HCT116 (cell line): ENCODE measurements at regions not wholly inside any gene's neighbourhood (a gene's known extent, or its start where the extent isn't known, plus 50 kb on each side); places are given as distances from the start of the nearest gene placed in this dataset.

Experiments used
- ATAC-seq: fragments of 200-7000 bp; cut with Tn5 transposase; 2 replicates; pipeline ENCODE4 v1.9.1; 2020; ENCODE audit warnings: mild to moderate bottlenecking, moderate library complexity
- BruUV-seq: library from RNA; stranded (reverse); fragments of 400-500 nt; replicated peaks from 2 replicates; lab custom pipeline; 2021; lab: Mats Ljungman, UMichigan
- CTCF ChIA-PET: fragments of 300-600 bp; sonication (Branson Sonifier 250); formaldehyde crosslinking; loops from one replicate; lab custom pipeline; 2021; ENCODE audit warnings: antibody characterized with exemption; lab: Charles Lee
- POLR2A ChIA-PET: fragments of 300-600, 350-600 bp; sonication (Branson Sonifier 250); formaldehyde crosslinking; loops from one replicate; lab custom pipeline; 2021; ENCODE audit warnings: antibody characterized with exemption; lab: Charles Lee
- RAD21 ChIA-PET, 2 experiments: fragments of 300-600 bp; sonication (Branson Sonifier 250); formaldehyde crosslinking; loops; one replicate each; lab custom pipeline; 2023; ENCODE audit warnings: low total read pairs in 2 of 2; ENCODE audit not compliant: uncharacterized antibody in 2 of 2, unreplicated experiment in 2 of 2, low non-redundant PET in 1 of 2; lab: Charles Lee
- DNase-seq: peaks from one replicate; pipeline ENCODE4 v3.0.0-alpha.2; 2010; ENCODE audit warnings: low read depth, low spot score
- H2AFZ ChIP-seq: fragments of 200-600 bp; shearing (Covaris generic), sonication (generic); 2 replicates; pipeline ENCODE4 v1.6.1; 2017; ENCODE audit warnings: low read depth, mixed run types, mixed read lengths, antibody characterized with exemption, low read length; ENCODE audit not compliant: poor library complexity, severe bottlenecking
- H3K27ac ChIP-seq: 2 replicates; pipeline ENCODE4 v1.5.1; 2012; ENCODE audit warnings: low read depth, low read length
- H3K27me3 ChIP-seq: fragments of 200-600 bp; sonication (generic); 2 replicates; pipeline ENCODE4 v1.6.1; 2016; ENCODE audit warnings: mixed run types, low read length, mixed read lengths; ENCODE audit not compliant: insufficient read depth
- H3K36me3 ChIP-seq, 2 experiments: fragments of 200-500 bp in 1 of 2; fragments of 200-600 bp in 1 of 2; sonication (Bioruptor generic) in 1 of 2; sonication (generic) in 1 of 2; 2 replicates each; pipeline versions ENCODE4 v1.5.1 to v1.6.1; 2014 to 2016; ENCODE audit warnings: low read length in 2 of 2, inconsistent platforms in 1 of 2, mixed read lengths in 1 of 2, mixed run types in 1 of 2; ENCODE audit not compliant: insufficient read depth in 2 of 2, control insufficient read depth in 1 of 2
- H3K4me1 ChIP-seq, 2 experiments: fragments of 200-600 bp in 1 of 2; sonication (generic) in 1 of 2; 2 replicates each; pipeline versions ENCODE4 v1.5.1 to v1.6.1; 2012 to 2017; ENCODE audit warnings: low read length in 2 of 2, inconsistent platforms in 1 of 2, mild to moderate bottlenecking in 1 of 2, mixed read lengths in 1 of 2, mixed run types in 1 of 2, moderate library complexity in 1 of 2; ENCODE audit not compliant: insufficient read depth in 2 of 2, control insufficient read depth in 1 of 2
- H3K4me2 ChIP-seq: fragments of 200-600 bp; sonication (generic); 2 replicates; pipeline ENCODE4 v1.6.1; 2017; ENCODE audit warnings: mixed run types, low read length, mixed read lengths
- H3K4me3 ChIP-seq, 2 experiments: fragments of 200-600 bp in 1 of 2; sonication (generic) in 1 of 2; replicated peaks in 1 of 2; 2 replicates each; pipeline ENCODE4 v1.5.1; 2011 to 2016; ENCODE audit warnings: low read length in 2 of 2, control low read depth in 1 of 2, low read depth in 1 of 2, mild to moderate bottlenecking in 1 of 2, mixed read lengths in 1 of 2, mixed run types in 1 of 2
- H3K79me2 ChIP-seq: fragments of 200-600 bp; sonication (generic); 2 replicates; pipeline ENCODE4 v1.6.1; 2017; ENCODE audit warnings: mild to moderate bottlenecking, mixed run types, low read length, moderate library complexity, mixed read lengths; ENCODE audit not compliant: insufficient read depth
- H3K9ac ChIP-seq: fragments of 200-600 bp; sonication (generic); 2 replicates; pipeline ENCODE4 v1.6.1; 2016; ENCODE audit warnings: low read length, mixed read lengths
- H3K9me2 ChIP-seq: fragments of 200-600 bp; sonication (generic), shearing (Covaris generic); 2 replicates; pipeline ENCODE4 v1.6.1; 2017; ENCODE audit warnings: mixed run types, mild to moderate bottlenecking, moderate library complexity; ENCODE audit not compliant: insufficient read depth
- H3K9me3 ChIP-seq, 2 experiments: fragments of 200-500 bp in 1 of 2; fragments of 200-600 bp in 1 of 2; sonication (Bioruptor generic) in 1 of 2; sonication (generic) in 1 of 2; 2 replicates each; pipeline ENCODE4 v1.6.1; 2014 to 2017; ENCODE audit warnings: low read length in 2 of 2, mixed read lengths in 2 of 2, inconsistent platforms in 1 of 2, low read depth in 1 of 2, mild to moderate bottlenecking in 1 of 2, mixed run types in 1 of 2, moderate library complexity in 1 of 2; ENCODE audit not compliant: control insufficient read depth in 1 of 2, insufficient read depth in 1 of 2
- H4K20me1 ChIP-seq: fragments of 200-600 bp; sonication (generic), shearing (Covaris generic); 2 replicates; pipeline ENCODE4 v1.6.1; 2017; ENCODE audit warnings: mixed run types, mild to moderate bottlenecking, moderate library complexity; ENCODE audit not compliant: insufficient read depth
- CBX3 ChIP-seq: IDR thresholded peaks from 2 replicates; pipeline ENCODE4 v1.6.1; 2012; ENCODE audit warnings: low read depth
- EGR1 ChIP-seq: IDR thresholded peaks from 2 replicates; pipeline ENCODE4 v1.6.1; 2012; ENCODE audit warnings: low read depth
- ELF1 ChIP-seq: IDR thresholded peaks from 2 replicates; pipeline ENCODE4 v1.6.1; 2012; ENCODE audit warnings: low read depth, borderline replicate concordance
- FOSL1 ChIP-seq: IDR thresholded peaks from 2 replicates; pipeline ENCODE4 v1.6.1; 2012; ENCODE audit warnings: low read depth
- JUND ChIP-seq: IDR thresholded peaks from 2 replicates; pipeline ENCODE4 v1.6.1; 2012
- MAX ChIP-seq: IDR thresholded peaks from 2 replicates; pipeline ENCODE4 v1.6.1; 2012
- POLR2A ChIP-seq: IDR thresholded peaks from 2 replicates; pipeline ENCODE4 v1.7.0; 2011; ENCODE audit warnings: borderline replicate concordance; ENCODE audit not compliant: insufficient read depth, insufficient read length; ENCODE audit errors: extremely low read depth
- POLR2AphosphoS5 ChIP-seq: IDR thresholded peaks from 2 replicates; pipeline ENCODE4 v1.6.1; 2011; ENCODE audit warnings: mild to moderate bottlenecking, low read depth, low read length, moderate library complexity
- SIN3A ChIP-seq: IDR thresholded peaks from 2 replicates; pipeline ENCODE4 v1.6.1; 2012; ENCODE audit warnings: low read depth
- SP1 ChIP-seq: IDR thresholded peaks from 2 replicates; pipeline ENCODE4 v1.6.1; 2012; ENCODE audit warnings: low read depth
- SRF ChIP-seq: IDR thresholded peaks from 2 replicates; pipeline ENCODE4 v1.6.1; 2012; ENCODE audit warnings: low read depth
- YY1 ChIP-seq: IDR thresholded peaks from 2 replicates; pipeline ENCODE4 v1.6.1; 2011; ENCODE audit warnings: low read length, low read depth, moderate library complexity, mild to moderate bottlenecking; ENCODE audit not compliant: insufficient replicate concordance; ENCODE audit errors: extremely low read depth
- ZBTB33 ChIP-seq: IDR thresholded peaks from 2 replicates; pipeline ENCODE4 v1.6.1; 2011; ENCODE audit warnings: mild to moderate bottlenecking, low read length, moderate library complexity; ENCODE audit not compliant: insufficient replicate concordance; ENCODE audit errors: extremely low read depth
- ZFX ChIP-seq: fragments of 450-650 bp; IDR thresholded peaks from 2 replicates; pipeline ENCODE4 v1.6.1; 2017
- intact Hi-C: fragments of 100-400 bp; cut with micrococcal nuclease; formaldehyde crosslinking; loops from 2 replicates; pipeline ENCODE4 v1.10.0; 2022
- TF ChIP-seq, protein P1 (sequence below), 3 experiments: fragments of 200-600 bp in 1 of 3; sonication (generic) in 1 of 3; IDR thresholded peaks in 2 of 3; conservative IDR thresholded peaks in 1 of 3; 2 replicates each; pipeline ENCODE4 v1.5.1; 2012 to 2017; ENCODE audit warnings: low read depth in 2 of 3, low read length in 2 of 3, antibody characterized with exemption in 1 of 3, borderline replicate concordance in 1 of 3, control low read depth in 1 of 3, mild to moderate bottlenecking in 1 of 3, mixed read lengths in 1 of 3, mixed run types in 1 of 3, moderate library complexity in 1 of 3; ENCODE audit not compliant: insufficient read depth in 1 of 3

DNA sequence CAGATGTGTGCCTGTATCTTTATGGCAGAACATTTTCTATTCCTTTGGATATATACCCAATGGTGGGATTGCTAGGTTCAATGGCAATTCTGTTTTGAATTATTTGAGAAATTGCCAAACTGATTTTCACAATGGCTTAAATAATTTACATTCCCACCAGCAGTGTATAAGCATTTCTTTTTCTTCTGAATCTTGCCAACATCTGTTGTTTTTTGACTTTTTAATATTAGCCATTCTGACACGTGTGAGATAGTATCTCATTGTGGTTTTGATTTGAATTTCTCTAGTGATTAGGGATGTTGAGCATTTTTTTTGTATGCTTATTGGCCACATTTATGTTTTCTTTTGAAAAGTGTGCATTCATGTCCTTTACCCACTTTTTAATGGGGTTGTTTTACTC is 864.3 kb upstream of the ADAMTS5 start:
- Histone ChIP-seq H3K9ac (no peak overlapping the region), H2AFZ (no peak overlapping the region), H3K4me1 (no peaks in the 10 kb centered on the region), H3K4me2 (no peak overlapping the region), H3K27ac (no peak overlapping the region), H3K36me3 (no peaks in the 10 kb centered on the region), H3K79me2 (no peaks in the 10 kb centered on the region), H3K4me3 (no peak overlapping the region), H3K9me3 (peaks cover 6 to 13% of the 10 kb centered on the region in 2 experiments; a peak in 2 of 4 replicates), H4K20me1 (no peaks in the 10 kb centered on the region), H3K27me3 (no peaks in the 10 kb centered on the region), H3K9me2 (no peaks in the 10 kb centered on the region)
- BruUV-seq = no TSS peak
- POLR2A ChIA-PET = no interaction called here
- intact Hi-C loops = no loop called here
- TF ChIP-seq POLR2A (no peak), SP1 (no peak), YY1 (no peak), JUND (no peak), SIN3A (no peak), SRF (no peak), ZFX (no peak), CBX3 (no peak)
- TF ChIP-seq, protein P1, sequence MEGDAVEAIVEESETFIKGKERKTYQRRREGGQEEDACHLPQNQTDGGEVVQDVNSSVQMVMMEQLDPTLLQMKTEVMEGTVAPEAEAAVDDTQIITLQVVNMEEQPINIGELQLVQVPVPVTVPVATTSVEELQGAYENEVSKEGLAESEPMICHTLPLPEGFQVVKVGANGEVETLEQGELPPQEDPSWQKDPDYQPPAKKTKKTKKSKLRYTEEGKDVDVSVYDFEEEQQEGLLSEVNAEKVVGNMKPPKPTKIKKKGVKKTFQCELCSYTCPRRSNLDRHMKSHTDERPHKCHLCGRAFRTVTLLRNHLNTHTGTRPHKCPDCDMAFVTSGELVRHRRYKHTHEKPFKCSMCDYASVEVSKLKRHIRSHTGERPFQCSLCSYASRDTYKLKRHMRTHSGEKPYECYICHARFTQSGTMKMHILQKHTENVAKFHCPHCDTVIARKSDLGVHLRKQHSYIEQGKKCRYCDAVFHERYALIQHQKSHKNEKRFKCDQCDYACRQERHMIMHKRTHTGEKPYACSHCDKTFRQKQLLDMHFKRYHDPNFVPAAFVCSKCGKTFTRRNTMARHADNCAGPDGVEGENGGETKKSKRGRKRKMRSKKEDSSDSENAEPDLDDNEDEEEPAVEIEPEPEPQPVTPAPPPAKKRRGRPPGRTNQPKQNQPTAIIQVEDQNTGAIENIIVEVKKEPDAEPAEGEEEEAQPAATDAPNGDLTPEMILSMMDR (IDR thresholded peaks at IDR 0.05 in 2 of 3, conservative IDR thresholded peaks at IDR 0.05 in 1 of 3; ENCODE audit: borderline replicate concordance in 1 of 3, insufficient read depth in 1 of 3, low read depth in 2 of 3, low read length in 2 of 3) = no peak
- CTCF ChIA-PET = no interaction called here
- DNase-seq (no peak), ATAC-seq (no peak)
- RAD21 ChIA-PET = no interaction called here

DNA sequence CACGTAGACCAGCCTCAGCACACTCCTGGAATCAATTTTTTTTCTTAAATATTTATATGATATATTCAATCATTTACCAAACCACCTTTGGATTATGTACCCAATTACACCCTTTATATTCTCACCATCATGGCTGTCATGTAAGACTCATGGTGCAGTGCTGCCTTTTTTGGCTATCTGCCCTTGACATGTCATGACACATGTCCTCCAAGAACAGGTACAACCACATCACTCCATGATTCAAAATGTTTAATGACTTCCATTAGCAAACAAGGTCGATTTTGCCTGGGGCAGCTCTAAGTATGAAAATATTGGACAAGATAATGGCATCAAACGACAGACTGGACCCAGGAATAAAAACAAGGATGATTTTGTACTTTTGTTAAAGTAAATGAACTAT is 861.1 kb upstream of the ADAMTS5 start:
- H3K4me1 ChIP-seq = no peaks in the 10 kb centered on the region
- no peak for ATAC-seq
- no peaks in the 10 kb centered on the region for H3K27me3 ChIP-seq
- ChIA-PET POLR2A (no interaction called here), CTCF (no interaction called here), RAD21 (no interaction called here)
- H3K36me3 ChIP-seq = no peaks in the 10 kb centered on the region
- no peaks in the 10 kb centered on the region for H3K79me2 ChIP-seq
- H3K4me2 ChIP-seq = no peak overlapping the region
- H3K9ac ChIP-seq = no peak overlapping the region
- intact Hi-C loops = no loop called here
- H3K9me2 ChIP-seq = no peaks in the 10 kb centered on the region
- no TSS peak for BruUV-seq
- H4K20me1 ChIP-seq = no peaks in the 10 kb centered on the region
- no peak for DNase-seq
- H3K9me3 ChIP-seq = peaks cover 6 to 27% of the 10 kb centered on the region in 2 experiments; a peak in 3 of 4 replicates
- no peak overlapping the region for H3K27ac ChIP-seq
- H2AFZ ChIP-seq = no peak overlapping the region
- H3K4me3 ChIP-seq = no peak overlapping the region
- TF ChIP-seq FOSL1 = no peak
- no peak for TF ChIP-seq SP1
- no peak for TF ChIP-seq POLR2A
- TF ChIP-seq ZBTB33 = no peak
- no peak for TF ChIP-seq MAX
- TF ChIP-seq SRF = no peak
- TF ChIP-seq ELF1 = no peak
- no peak for TF ChIP-seq POLR2AphosphoS5
- TF ChIP-seq, protein P1 (IDR thresholded peaks at IDR 0.05 in 2 of 3, conservative IDR thresholded peaks at IDR 0.05 in 1 of 3; ENCODE audit: borderline replicate concordance in 1 of 3, insufficient read depth in 1 of 3, low read depth in 2 of 3, low read length in 2 of 3) = no peak
- no peak for TF ChIP-seq EGR1
